ENCODE measurements at regions not wholly inside any gene's neighbourhood (a gene's known extent, or its start where the extent isn't known, plus 50 kb on each side); places are given as distances from the start of the nearest gene placed in this dataset.

DNA sequence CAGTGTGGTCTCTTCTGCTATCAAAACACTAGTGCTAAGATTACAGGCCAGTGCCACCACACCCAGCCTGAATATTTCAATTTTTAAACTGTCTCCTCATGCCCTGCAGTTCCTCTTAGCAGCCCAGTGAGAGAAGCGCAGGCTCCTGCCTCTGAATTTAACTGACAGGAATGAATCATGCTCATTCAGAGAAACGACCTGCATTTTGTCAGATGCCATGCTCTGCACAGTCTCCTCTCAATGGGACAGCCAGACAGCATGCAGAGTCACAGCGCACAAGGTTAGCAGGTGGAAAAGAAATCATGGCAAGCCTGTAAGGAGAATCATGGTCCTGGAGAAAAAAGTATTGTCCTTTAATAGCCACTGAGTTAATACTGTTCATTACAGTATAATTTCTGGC is 691.0 kb upstream of the SEL1L start:
- H3K9me3 ChIP-seq: no peaks in the 10 kb centered on the region
- no peaks in the 10 kb centered on the region for H3K4me1 ChIP-seq (ENCODE audit: control insufficient read depth in 1 of 2, insufficient read depth in 1 of 2, low read depth in 1 of 2, low read length in 1 of 2)
- H3K27me3 ChIP-seq: no peaks in the 10 kb centered on the region
- no peak overlapping the region for H3K27ac ChIP-seq
- no peak overlapping the region for H3K4me3 ChIP-seq (ENCODE audit: low read depth in 1 of 2, low read length in 1 of 2)
- H3K36me3 ChIP-seq: no peaks in the 10 kb centered on the region
- TF ChIP-seq, protein P1, sequence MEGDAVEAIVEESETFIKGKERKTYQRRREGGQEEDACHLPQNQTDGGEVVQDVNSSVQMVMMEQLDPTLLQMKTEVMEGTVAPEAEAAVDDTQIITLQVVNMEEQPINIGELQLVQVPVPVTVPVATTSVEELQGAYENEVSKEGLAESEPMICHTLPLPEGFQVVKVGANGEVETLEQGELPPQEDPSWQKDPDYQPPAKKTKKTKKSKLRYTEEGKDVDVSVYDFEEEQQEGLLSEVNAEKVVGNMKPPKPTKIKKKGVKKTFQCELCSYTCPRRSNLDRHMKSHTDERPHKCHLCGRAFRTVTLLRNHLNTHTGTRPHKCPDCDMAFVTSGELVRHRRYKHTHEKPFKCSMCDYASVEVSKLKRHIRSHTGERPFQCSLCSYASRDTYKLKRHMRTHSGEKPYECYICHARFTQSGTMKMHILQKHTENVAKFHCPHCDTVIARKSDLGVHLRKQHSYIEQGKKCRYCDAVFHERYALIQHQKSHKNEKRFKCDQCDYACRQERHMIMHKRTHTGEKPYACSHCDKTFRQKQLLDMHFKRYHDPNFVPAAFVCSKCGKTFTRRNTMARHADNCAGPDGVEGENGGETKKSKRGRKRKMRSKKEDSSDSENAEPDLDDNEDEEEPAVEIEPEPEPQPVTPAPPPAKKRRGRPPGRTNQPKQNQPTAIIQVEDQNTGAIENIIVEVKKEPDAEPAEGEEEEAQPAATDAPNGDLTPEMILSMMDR (IDR thresholded peaks at IDR 0.05): no peak

DNA sequence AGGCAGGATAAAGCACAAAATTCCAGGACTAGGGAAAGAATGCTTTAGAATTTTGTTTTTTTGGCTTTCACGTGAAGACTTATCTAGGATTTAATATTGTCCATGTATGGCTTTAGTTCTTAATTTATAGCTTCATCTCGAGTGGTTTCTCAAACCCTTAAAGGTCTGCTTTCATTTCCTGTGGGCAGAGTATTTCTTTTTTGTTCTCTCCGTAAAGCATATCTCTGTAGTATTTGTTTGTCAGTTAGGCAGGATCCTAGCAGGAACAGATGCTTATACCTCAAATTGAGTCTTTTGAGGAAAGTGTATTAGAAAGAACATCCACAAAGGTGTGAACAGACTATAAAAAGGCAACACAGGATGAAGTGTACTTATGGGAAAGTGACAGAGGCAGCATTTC is 697.1 kb upstream of the SEL1L start:
- Histone ChIP-seq H3K36me3 (no peaks in the 10 kb centered on the region), H3K27me3 (no peaks in the 10 kb centered on the region), H3K4me1 (ENCODE audit: control insufficient read depth in 1 of 2, insufficient read depth in 1 of 2, low read depth in 1 of 2, low read length in 1 of 2) (no peaks in the 10 kb centered on the region), H3K4me3 (ENCODE audit: low read depth in 1 of 2, low read length in 1 of 2) (no peak overlapping the region), H3K27ac (no peak overlapping the region), H3K9me3 (no peaks in the 10 kb centered on the region)
- TF ChIP-seq, protein P1 (IDR thresholded peaks at IDR 0.05): no peak

DNA sequence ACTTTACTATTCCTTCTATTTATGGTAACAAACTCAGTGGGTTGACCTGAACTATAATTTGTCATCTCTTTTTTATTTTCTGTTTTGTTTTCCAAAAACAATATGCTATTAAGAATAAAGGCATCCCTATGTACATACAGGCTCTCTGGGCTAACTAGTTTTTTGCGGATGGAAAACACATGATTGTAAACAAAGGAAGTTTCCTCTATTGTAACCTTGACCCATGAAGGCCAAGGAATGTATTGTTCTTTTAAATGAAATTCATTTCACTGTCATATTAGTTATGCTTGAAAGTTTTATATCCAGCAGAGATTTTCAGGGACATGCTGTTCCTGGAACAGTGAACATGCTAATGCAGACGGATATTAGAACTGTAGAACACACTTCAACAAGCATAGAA is 705.0 kb upstream of the SEL1L start:
- Histone ChIP-seq H3K36me3 (no peaks in the 10 kb centered on the region), H3K9me3 (no peaks in the 10 kb centered on the region), H3K27ac (no peak overlapping the region), H3K27me3 (no peaks in the 10 kb centered on the region), H3K4me3 (ENCODE audit: low read depth in 1 of 2, low read length in 1 of 2) (no peak overlapping the region), H3K4me1 (ENCODE audit: control insufficient read depth in 1 of 2, insufficient read depth in 1 of 2, low read depth in 1 of 2, low read length in 1 of 2) (no peaks in the 10 kb centered on the region)
- TF ChIP-seq, protein P1 (IDR thresholded peaks at IDR 0.05): no peak

DNA sequence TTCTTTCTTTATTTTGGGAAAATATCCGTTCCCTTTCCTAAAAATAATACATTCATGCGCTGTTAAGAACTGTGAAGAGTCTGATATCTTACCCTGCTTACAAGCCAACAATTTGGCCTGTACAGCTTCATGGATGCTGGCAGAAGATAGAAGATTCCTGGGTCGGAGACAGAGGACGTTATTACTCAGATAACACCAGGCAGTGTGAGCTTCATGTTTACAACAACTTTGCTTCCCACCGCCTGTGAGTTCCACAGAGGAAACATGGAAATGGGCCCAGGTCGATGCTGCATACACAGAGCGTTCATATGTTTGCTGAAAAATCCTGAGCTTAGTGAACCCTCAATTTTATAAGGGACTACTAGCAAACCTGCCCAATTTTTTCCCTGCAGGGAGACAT is 705.6 kb upstream of the SEL1L start:
- TF ChIP-seq, protein P1 (IDR thresholded peaks at IDR 0.05): no peak
- no peaks in the 10 kb centered on the region for H3K4me1 ChIP-seq (ENCODE audit: control insufficient read depth in 1 of 2, insufficient read depth in 1 of 2, low read depth in 1 of 2, low read length in 1 of 2)
- no peaks in the 10 kb centered on the region for H3K27me3 ChIP-seq
- H3K4me3 ChIP-seq (ENCODE audit: low read depth in 1 of 2, low read length in 1 of 2): no peak overlapping the region
- no peaks in the 10 kb centered on the region for H3K9me3 ChIP-seq
- no peaks in the 10 kb centered on the region for H3K36me3 ChIP-seq
- H3K27ac ChIP-seq: no peak overlapping the region

DNA sequence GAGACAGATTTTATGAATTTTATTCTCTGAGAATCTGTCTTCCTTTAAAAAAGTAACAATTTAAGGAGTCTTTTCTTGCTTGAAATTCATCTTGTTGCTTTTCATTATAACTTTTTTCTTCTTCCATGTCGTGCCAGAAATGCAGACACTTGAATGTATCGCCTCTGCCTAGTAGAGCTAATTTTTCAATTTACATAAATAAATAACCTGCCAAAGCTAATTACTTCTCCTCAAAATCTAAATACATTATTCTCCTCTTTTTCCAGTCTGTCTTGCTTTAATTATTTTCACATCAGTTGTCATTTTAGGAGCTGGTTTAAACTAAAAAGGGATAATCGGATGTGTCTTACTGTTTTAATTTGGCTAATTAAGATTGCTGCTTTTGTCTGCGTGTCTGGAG is 711.1 kb upstream of the SEL1L start:
- Histone ChIP-seq H3K4me3 (ENCODE audit: low read depth in 1 of 2, low read length in 1 of 2) (no peak overlapping the region), H3K27ac (no peak overlapping the region), H3K4me1 (ENCODE audit: control insufficient read depth in 1 of 2, insufficient read depth in 1 of 2, low read depth in 1 of 2, low read length in 1 of 2) (no peaks in the 10 kb centered on the region), H3K9me3 (no peaks in the 10 kb centered on the region), H3K27me3 (no peaks in the 10 kb centered on the region), H3K36me3 (no peaks in the 10 kb centered on the region)
- TF ChIP-seq, protein P1 (IDR thresholded peaks at IDR 0.05): no peak

DNA sequence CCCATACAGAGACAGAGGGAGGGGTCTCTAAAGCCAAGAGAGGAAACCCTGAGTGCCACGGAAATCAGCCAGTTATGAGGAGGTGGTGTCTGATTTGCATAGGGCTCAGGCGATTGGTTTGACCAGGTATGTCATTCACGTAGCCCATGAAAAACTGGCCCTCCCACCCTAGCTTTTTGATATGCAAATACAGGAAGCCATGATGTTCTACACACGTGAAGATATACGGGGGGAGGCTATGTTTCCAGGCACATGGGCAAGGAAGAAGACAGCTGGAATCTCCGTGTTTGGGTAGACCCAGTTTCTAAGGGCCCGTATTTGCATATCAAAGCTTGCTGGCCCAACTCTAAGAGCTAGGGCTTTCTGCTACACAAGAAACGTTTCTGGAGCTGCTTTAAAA is 717.8 kb upstream of the SEL1L start:
- Histone ChIP-seq H3K27ac (no peak overlapping the region), H3K36me3 (no peaks in the 10 kb centered on the region), H3K9me3 (no peaks in the 10 kb centered on the region), H3K4me1 (ENCODE audit: control insufficient read depth in 1 of 2, insufficient read depth in 1 of 2, low read depth in 1 of 2, low read length in 1 of 2) (no peaks in the 10 kb centered on the region), H3K27me3 (no peaks in the 10 kb centered on the region), H3K4me3 (ENCODE audit: low read depth in 1 of 2, low read length in 1 of 2) (no peak overlapping the region)
- TF ChIP-seq, protein P1 (IDR thresholded peaks at IDR 0.05): no peak
